SK-N-MC (cell line): ENCODE measurements at regions not wholly inside any gene's neighbourhood (a gene's known extent, or its start where the extent isn't known, plus 50 kb on each side); places are given as distances from the start of the nearest gene placed in this dataset.

ENCODE experiments used
- EZH2 ChIP-seq: fragments of 200-600 bp; sonication (generic); IDR thresholded peaks from one replicate; pipeline ENCODE4 v1.6.1; 2017; ENCODE audit warnings: antibody characterized with exemption
- FOXP2 ChIP-seq: optimal IDR thresholded peaks from 2 replicates; pipeline ENCODE3; 2011; ENCODE audit warnings: mild to moderate bottlenecking, moderate library complexity; ENCODE audit not compliant: insufficient read depth; ENCODE audit errors: extremely low read length, control extremely low read depth
- POLR2AphosphoS5 ChIP-seq: IDR thresholded peaks from 2 replicates; pipeline ENCODE4 v1.6.1; 2012; ENCODE audit warnings: mild to moderate bottlenecking, low read depth, low read length, borderline replicate concordance

DNA sequence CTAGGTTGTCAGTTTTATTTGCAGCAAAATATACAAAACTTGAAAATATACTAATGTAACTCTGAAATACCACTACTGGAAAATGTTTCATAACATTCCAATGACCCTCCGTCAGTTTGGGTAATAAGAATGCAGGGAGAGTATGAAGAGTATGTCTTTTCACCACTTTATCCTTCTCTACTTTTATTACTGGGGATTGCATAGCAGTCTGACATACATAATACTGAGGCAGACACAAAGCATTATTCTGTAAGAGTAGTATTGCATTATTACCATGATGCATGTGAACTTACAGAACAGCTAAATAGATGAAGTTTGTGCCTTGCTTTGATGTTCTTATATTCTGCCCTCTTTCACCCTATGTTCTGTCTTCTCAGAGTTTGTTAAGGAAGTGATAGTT lies 151.8 kb upstream of the TPK1 start:
- TF ChIP-seq POLR2AphosphoS5 (no peak), EZH2 (no peak), FOXP2 (no peak)
